CD4-positive, alpha-beta T cell treated with Interleukin-15 for 4 hours (primary cell): ENCODE measurements at regions not wholly inside any gene's neighbourhood (a gene's known extent, or its start where the extent isn't known, plus 50 kb on each side); places are given as distances from the start of the nearest gene placed in this dataset.
"Not testable (repeated sequence)": the region's sequence is repeated elsewhere in the genome, so short reads cannot be mapped to it uniquely, and the experiment has no call there.

Experiments used
- DNase-seq: peaks from one replicate; pipeline ENCODE4 v3.0.0-alpha.2; 2020; ENCODE audit warnings: low spot score

- DNase-seq = not testable (repeated sequence)
These were observed 176.5 kb upstream of the B3GAT1 start for GRCh38 chr11:134588460-134589110.

- no peak for DNase-seq
These were observed 175.3 kb upstream of the B3GAT1 start for GRCh38 chr11:134587345-134587744.

GRCh38 chr11:134586726-134587125, 174.7 kb upstream of the B3GAT1 start:
- DNase-seq = no peak

- no peak for DNase-seq
These were observed 173.9 kb upstream of the B3GAT1 start for GRCh38 chr11:134585666-134586610.

GRCh38 chr11:134584706-134585445, 172.8 kb upstream of the B3GAT1 start:
- DNase-seq = no peak

GRCh38 chr11:134584001-134584561, 172.0 kb upstream of the B3GAT1 start:
- no peak for DNase-seq

GRCh38 chr11:134583397-134583990, 171.5 kb upstream of the B3GAT1 start:
- DNase-seq = no peak

GRCh38 chr11:134582770-134583095, 170.7 kb upstream of the B3GAT1 start:
- DNase-seq = no peak

GRCh38 chr11:134581966-134582769, 170.1 kb upstream of the B3GAT1 start:
- DNase-seq = no peak

- DNase-seq = no peak
These were observed 169.1 kb upstream of the B3GAT1 start for GRCh38 chr11:134581121-134581626.

GRCh38 chr11:134580610-134580975, 168.6 kb upstream of the B3GAT1 start:
- no peak for DNase-seq

GRCh38 chr11:134579724-134580609, 167.9 kb upstream of the B3GAT1 start:
- no peak for DNase-seq

- DNase-seq = no peak
These were observed 167.0 kb upstream of the B3GAT1 start for GRCh38 chr11:134578807-134579723.

- no peak for DNase-seq
These were observed 165.8 kb upstream of the B3GAT1 start for GRCh38 chr11:134577751-134578395.

- no peak for DNase-seq
These were observed 164.7 kb upstream of the B3GAT1 start for GRCh38 chr11:134576721-134577171.

GRCh38 chr11:134576286-134576685, 164.2 kb upstream of the B3GAT1 start:
- DNase-seq = no peak

GRCh38 chr11:134575504-134576230, 163.6 kb upstream of the B3GAT1 start:
- DNase-seq = no peak

- DNase-seq = no peak
These were observed 162.9 kb upstream of the B3GAT1 start for GRCh38 chr11:134574947-134575346.
